ENCODE measurements at regions not wholly inside any gene's neighbourhood (a gene's known extent, or its start where the extent isn't known, plus 50 kb on each side); places are given as distances from the start of the nearest gene placed in this dataset.
A peak's percentile ranks its signal among the peaks of the same experiment; 100 is the strongest.

DNA sequence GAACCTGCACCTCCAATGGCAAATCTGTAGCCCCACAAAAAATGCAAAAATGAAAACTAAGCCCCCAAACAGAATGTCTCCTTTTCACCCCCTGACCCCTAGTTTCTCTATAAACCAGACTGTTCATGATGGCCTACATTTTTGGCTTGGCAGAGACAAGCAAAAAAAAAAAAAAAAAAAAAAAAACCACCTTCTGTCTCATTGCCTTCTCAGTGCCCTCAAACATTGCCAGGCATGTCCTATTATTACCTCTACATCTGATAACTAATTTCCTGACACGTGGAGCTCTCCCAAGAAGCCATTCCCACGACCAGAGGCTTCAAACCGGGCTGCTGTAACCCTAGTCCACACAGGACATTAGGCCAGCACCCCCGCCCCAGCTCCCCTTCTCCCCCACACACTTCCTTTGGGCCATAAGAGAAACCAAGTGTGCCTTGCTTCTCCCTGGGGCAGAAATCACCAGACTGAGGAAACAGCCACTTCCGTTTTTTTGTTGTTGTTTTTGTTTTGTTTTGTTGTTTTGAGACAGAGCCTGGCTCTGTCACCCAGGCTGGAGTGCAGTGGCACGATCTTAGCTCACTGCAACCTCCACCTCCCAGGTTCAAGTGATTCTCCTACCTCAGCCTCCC, 65.4 kb downstream of the GPR6 start:
- no peak for DNase-seq (ENCODE audit: low read depth in 2 of 2)
- TF ChIP-seq, protein P1, sequence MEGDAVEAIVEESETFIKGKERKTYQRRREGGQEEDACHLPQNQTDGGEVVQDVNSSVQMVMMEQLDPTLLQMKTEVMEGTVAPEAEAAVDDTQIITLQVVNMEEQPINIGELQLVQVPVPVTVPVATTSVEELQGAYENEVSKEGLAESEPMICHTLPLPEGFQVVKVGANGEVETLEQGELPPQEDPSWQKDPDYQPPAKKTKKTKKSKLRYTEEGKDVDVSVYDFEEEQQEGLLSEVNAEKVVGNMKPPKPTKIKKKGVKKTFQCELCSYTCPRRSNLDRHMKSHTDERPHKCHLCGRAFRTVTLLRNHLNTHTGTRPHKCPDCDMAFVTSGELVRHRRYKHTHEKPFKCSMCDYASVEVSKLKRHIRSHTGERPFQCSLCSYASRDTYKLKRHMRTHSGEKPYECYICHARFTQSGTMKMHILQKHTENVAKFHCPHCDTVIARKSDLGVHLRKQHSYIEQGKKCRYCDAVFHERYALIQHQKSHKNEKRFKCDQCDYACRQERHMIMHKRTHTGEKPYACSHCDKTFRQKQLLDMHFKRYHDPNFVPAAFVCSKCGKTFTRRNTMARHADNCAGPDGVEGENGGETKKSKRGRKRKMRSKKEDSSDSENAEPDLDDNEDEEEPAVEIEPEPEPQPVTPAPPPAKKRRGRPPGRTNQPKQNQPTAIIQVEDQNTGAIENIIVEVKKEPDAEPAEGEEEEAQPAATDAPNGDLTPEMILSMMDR (IDR thresholded peaks at IDR 0.05; ENCODE audit: low read depth, low read length), result no peak

DNA sequence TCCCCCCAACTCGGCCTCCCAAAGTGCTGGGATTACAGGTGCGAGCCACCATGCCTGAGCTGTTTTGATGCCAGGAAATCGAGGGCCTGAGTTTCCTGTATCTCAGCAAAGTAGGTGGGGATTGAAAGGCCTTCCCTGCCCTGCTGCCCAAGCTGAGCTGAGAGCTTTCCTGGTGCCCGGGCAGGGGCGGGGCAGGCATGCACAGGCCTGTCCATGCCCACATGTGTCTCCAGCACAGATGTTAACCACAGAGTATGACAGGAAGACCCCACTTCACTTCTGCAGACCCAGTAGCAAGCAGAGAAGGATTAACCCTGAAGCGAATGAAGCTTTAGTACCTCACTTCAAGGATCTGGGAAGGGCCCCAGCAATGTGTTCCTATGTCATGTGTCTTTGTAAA, 66.0 kb downstream of the GPR6 start:
- TF ChIP-seq, protein P1 (IDR thresholded peaks at IDR 0.05; ENCODE audit: low read depth, low read length), result no peak
- DNase-seq (ENCODE audit: low read depth in 2 of 2), result no peak
- no peak overlapping the region for H3K4me3 ChIP-seq (replicated peaks in 1 of 2; ENCODE audit: low read depth in 2 of 2, low read length in 2 of 2)

More for the DNA sequence above, 65.4 kb downstream of the GPR6 start:
- no peak overlapping the region for H3K4me3 ChIP-seq (replicated peaks in 1 of 2; ENCODE audit: low read depth in 2 of 2, low read length in 2 of 2)

DNA sequence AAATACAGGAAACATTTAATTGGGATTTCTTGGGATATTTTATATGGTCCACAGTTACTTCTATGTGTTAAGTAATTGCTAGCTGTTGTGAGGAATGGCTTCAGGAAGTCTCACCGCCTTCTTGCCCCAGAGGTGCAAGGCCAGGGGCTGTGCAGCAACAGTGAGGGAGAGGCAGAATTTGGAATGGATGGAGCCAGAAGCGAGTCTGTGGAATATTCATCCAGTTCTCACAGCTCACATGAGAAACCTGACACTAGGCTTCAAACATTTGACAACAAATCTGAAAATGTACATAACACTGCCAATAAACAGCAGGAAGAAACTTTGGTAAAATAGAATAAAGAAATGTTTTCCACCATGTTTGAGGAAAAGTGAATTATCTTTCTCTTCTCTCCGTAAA, 66.5 kb downstream of the GPR6 start:
- TF ChIP-seq, protein P1 (IDR thresholded peaks at IDR 0.05; ENCODE audit: low read depth, low read length), result no peak
- DNase-seq (ENCODE audit: low read depth in 2 of 2), result no peak

DNA sequence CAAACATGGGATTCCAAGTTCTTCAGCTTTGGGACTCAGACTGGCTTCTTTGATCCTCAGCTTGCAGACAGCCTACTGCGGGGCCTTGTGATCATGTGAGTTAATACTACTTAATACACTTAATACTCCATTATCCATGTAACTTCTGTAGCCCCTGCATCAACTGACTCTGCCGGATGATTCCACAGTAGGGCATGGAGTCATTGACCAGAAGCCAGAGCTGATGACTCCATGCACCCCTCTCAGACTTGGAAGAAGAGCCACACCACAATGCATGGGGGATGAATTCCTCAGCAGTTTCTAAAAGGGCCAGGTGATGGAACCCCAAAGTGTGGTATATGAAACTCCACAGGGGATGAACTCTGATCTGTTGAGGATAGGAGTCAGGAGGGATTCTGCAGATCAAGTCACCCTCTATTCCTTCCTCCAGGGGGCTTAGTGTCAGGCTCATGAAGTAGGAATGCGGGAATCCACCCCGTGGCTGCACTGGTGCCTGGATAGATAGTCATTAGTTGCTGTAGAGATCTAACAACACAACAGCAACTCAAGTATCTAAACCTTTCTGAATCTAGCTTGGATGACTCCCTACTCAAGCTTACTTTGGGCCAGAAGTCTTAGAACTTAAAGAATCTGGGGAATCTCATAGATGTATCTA, 70.2 kb downstream of the GPR6 start:
- TF ChIP-seq, protein P1 (IDR thresholded peaks at IDR 0.05; ENCODE audit: low read depth, low read length), result no peak
- peak in 1 of 2 donors; percentile 10 for DNase-seq (ENCODE audit: low read depth in 2 of 2)
- no peak overlapping the region for H3K4me3 ChIP-seq (replicated peaks in 1 of 2; ENCODE audit: low read depth in 2 of 2, low read length in 2 of 2)

More for the DNA sequence above, 66.5 kb downstream of the GPR6 start:
- H3K4me3 ChIP-seq (replicated peaks in 1 of 2; ENCODE audit: low read depth in 2 of 2, low read length in 2 of 2), result no peak overlapping the region

DNA sequence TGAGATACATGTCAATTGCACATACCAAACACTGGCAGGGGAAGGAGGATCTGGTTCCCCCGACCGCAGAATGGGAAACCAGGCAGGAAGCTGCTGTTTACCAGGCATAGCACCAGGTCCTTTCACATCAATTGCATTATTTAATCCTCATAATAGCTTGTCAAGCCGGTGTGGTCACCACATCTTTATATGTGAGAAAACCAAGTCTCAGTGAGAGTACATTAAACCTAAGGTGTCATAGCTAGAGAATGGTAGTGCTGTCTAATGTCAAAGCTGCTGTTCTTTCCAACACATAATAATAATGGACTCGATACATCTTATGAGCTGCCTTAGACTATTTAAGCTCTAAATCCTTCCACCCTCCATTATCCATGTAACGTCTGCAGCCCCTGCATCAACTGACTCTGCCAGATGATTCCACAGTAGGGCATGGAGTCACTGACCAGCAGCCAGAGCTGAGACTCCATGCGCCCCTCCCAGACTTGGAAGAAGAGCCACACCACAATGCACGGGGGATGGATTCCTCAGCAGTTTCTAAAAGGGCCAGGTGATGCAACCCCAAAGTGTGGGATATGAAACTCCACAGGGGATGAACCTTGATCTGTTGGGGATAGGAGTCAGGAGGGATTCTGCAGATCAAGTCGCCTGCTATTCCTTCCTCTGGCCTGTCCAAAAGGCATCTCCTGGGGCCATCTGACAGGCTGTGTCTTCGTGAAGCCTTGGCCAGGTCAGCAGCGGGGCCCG, 71.8 kb downstream of the GPR6 start:
- DNase-seq (ENCODE audit: low read depth in 2 of 2), result no peak
- TF ChIP-seq, protein P1 (IDR thresholded peaks at IDR 0.05; ENCODE audit: low read depth, low read length), result no peak
- H3K4me3 ChIP-seq (replicated peaks in 1 of 2; ENCODE audit: low read depth in 2 of 2, low read length in 2 of 2), result no peak overlapping the region
